Adrenal gland (tissue), 5 donors: ENCODE measurements at regions not wholly inside any gene's neighbourhood (a gene's known extent, or its start where the extent isn't known, plus 50 kb on each side); places are given as distances from the start of the nearest gene placed in this dataset.

Experiments
- POLR2A ChIP-seq, 2 donors: fragments of 450-650 bp; IDR thresholded peaks; one replicate each; pipeline ENCODE4 v1.6.1; 2017; ENCODE audit warnings: antibody characterized with exemption in 2 of 2, mild to moderate bottlenecking in 2 of 2, moderate library complexity in 1 of 2
- TF ChIP-seq, protein P1 (sequence below), 6 experiments: fragments of 450-650 bp in 4 of 6; fragments of 200-600 bp in 2 of 6; sonication (generic) in 1 of 6; IDR thresholded peaks; 1 replicate in 5 of 6; 2 replicates in 1 of 6; pipeline versions ENCODE4 v1.5.1 to v1.8.0; 2016 to 2021; ENCODE audit warnings: antibody characterized with exemption in 6 of 6, mild to moderate bottlenecking in 2 of 6, moderate library complexity in 1 of 6
- donor health status: DM: no; HTN: no; CAD: no.

DNA sequence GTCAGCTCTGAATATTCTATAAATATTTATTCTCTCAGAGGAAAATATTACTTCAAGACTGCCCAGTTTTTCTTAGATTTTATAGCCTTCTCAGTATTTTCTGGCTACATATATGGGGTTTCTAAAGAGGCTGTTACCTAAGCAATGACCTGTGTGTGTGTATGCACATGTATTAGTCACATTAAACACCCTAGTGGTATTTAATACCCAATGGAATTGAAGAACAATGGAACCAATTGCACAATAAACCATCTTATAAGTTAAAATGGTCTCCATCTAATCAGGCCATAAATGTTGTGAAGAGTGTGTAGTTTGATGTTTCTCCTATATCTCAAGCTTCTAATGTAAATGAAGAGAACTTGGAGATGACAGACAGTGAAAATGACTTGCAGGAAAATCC is 450.0 kb downstream of the SPATA31D1 start:
- TF ChIP-seq, protein P1, sequence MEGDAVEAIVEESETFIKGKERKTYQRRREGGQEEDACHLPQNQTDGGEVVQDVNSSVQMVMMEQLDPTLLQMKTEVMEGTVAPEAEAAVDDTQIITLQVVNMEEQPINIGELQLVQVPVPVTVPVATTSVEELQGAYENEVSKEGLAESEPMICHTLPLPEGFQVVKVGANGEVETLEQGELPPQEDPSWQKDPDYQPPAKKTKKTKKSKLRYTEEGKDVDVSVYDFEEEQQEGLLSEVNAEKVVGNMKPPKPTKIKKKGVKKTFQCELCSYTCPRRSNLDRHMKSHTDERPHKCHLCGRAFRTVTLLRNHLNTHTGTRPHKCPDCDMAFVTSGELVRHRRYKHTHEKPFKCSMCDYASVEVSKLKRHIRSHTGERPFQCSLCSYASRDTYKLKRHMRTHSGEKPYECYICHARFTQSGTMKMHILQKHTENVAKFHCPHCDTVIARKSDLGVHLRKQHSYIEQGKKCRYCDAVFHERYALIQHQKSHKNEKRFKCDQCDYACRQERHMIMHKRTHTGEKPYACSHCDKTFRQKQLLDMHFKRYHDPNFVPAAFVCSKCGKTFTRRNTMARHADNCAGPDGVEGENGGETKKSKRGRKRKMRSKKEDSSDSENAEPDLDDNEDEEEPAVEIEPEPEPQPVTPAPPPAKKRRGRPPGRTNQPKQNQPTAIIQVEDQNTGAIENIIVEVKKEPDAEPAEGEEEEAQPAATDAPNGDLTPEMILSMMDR (IDR thresholded peaks at IDR 0.05) = no peak
- TF ChIP-seq POLR2A (IDR thresholded peaks at IDR 0.05) = no peak
